Embryonic facial prominence (tissue), 1 donor: ENCODE measurements at regions not wholly inside any gene's neighbourhood (a gene's known extent, or its start where the extent isn't known, plus 50 kb on each side); places are given as distances from the start of the nearest gene placed in this dataset.
"Not testable (repeated sequence)": the region's sequence is repeated elsewhere in the genome, so short reads cannot be mapped to it uniquely, and the experiment has no call there.

ENCODE experiments used
- DNase-seq: peaks from one replicate; pipeline ENCODE4 v3.0.0-alpha.2; 2016; ENCODE audit errors: extremely low spot score

GRCh38 chr2:62654876-62655359 is 50.6 kb upstream of the EHBP1 start:
- DNase-seq: no peak

- no peak for DNase-seq
Measured at GRCh38 chr2:62654423-62654791, 51.1 kb upstream of the EHBP1 start.

- no peak for DNase-seq
Measured at GRCh38 chr2:62653582-62654422, 51.7 kb upstream of the EHBP1 start.

GRCh38 chr2:62649087-62649486 is 56.4 kb upstream of the EHBP1 start:
- not testable (repeated sequence) for DNase-seq

- DNase-seq: no peak
Measured at GRCh38 chr2:62643100-62643471, 62.4 kb upstream of the EHBP1 start.

GRCh38 chr2:62642429-62643099 is 62.9 kb upstream of the EHBP1 start:
- no peak for DNase-seq

- DNase-seq: no peak
Measured at GRCh38 chr2:62641936-62642335, 63.6 kb upstream of the EHBP1 start.

- no peak for DNase-seq
Measured at GRCh38 chr2:62641410-62641843, 64.1 kb upstream of the EHBP1 start.

GRCh38 chr2:62631160-62632085 is 74.1 kb upstream of the EHBP1 start:
- no peak for DNase-seq

- not testable (repeated sequence) for DNase-seq
Measured at GRCh38 chr2:62630206-62630605, 75.3 kb upstream of the EHBP1 start.

- not testable (repeated sequence) for DNase-seq
Measured at GRCh38 chr2:62629310-62629709, 76.2 kb upstream of the EHBP1 start.

GRCh38 chr2:62627667-62628066 is 77.8 kb upstream of the EHBP1 start:
- no peak for DNase-seq

GRCh38 chr2:62624855-62625254 is 80.7 kb upstream of the EHBP1 start:
- DNase-seq: no peak

GRCh38 chr2:62616486-62616885 is 89.0 kb upstream of the EHBP1 start:
- DNase-seq: not testable (repeated sequence)

- no peak for DNase-seq
Measured at GRCh38 chr2:62611854-62612253, 93.7 kb upstream of the EHBP1 start.

GRCh38 chr2:62605471-62605870 is 99.5 kb upstream of the TMEM17 start:
- not testable (repeated sequence) for DNase-seq

GRCh38 chr2:62604336-62604735 is 98.3 kb upstream of the TMEM17 start:
- DNase-seq: no peak

- DNase-seq: no peak
Measured at GRCh38 chr2:62603154-62603712, 97.2 kb upstream of the TMEM17 start.

GRCh38 chr2:62599674-62600410 is 93.8 kb upstream of the TMEM17 start:
- DNase-seq: not testable (repeated sequence)

- no peak for DNase-seq
Measured at GRCh38 chr2:62597323-62597722, 91.3 kb upstream of the TMEM17 start.
